ENCODE measurements at regions not wholly inside any gene's neighbourhood (a gene's known extent, or its start where the extent isn't known, plus 50 kb on each side); places are given as distances from the start of the nearest gene placed in this dataset.

GRCh38 chr9:73689051-73689870 is 537.6 kb downstream of the ANXA1 start:
- H3K27ac ChIP-seq (ENCODE audit: low read length): no peak overlapping the region
- H3K4me3 ChIP-seq (ENCODE audit: control insufficient read depth in 1 of 2, extremely low read depth in 1 of 2, low read length in 1 of 2): no peak overlapping the region
- no peaks in the 10 kb centered on the region for H3K36me3 ChIP-seq (ENCODE audit: control insufficient read depth in 2 of 2, extremely low read depth in 1 of 2, insufficient read depth in 1 of 2, low read length in 1 of 2)
- no peaks in the 10 kb centered on the region for H3K4me1 Mint-ChIP-seq
- H3K4me1 ChIP-seq (ENCODE audit: control insufficient read depth in 1 of 2, extremely low read depth in 1 of 2, insufficient read depth in 2 of 2, low read length in 2 of 2): no peaks in the 10 kb centered on the region
- WGBS (ENCODE audit: insufficient coverage): 78% methylated on average over 1 of the region's 5 CpGs
- no peaks in the 10 kb centered on the region for H3K36me3 Mint-ChIP-seq
- no peaks in the 10 kb centered on the region for H3K9me3 ChIP-seq
- H3K27ac Mint-ChIP-seq: no peak overlapping the region
- H3K27me3 ChIP-seq (replicated peaks in 1 of 2; ENCODE audit: control insufficient read depth in 2 of 2, extremely low read depth in 1 of 2, insufficient read depth in 2 of 2, low read length in 1 of 2): no peaks in the 10 kb centered on the region
- no peak overlapping the region for H3K4me3 Mint-ChIP-seq
- CTCF ChIA-PET: no interaction called here
- POLR2A ChIA-PET: no interaction called here
- peaks cover 0 to 5% (median 4%) of the 10 kb centered on the region in 3 donors for H3K9me3 Mint-ChIP-seq
- no peak for ATAC-seq (replicated peaks in 1 of 4)
- no peaks in the 10 kb centered on the region for H3K27me3 Mint-ChIP-seq
- DNase-seq: no peak

GRCh38 chr9:73701415-73702057 is 549.9 kb downstream of the ANXA1 start:
- POLR2A ChIA-PET: no interaction called here
- Histone ChIP-seq H3K4me1 (ENCODE audit: control insufficient read depth in 1 of 2, extremely low read depth in 1 of 2, insufficient read depth in 2 of 2, low read length in 2 of 2) (no peaks in the 10 kb centered on the region), H3K27ac (ENCODE audit: low read length) (no peak overlapping the region), H3K27me3 (replicated peaks in 1 of 2; ENCODE audit: control insufficient read depth in 2 of 2, extremely low read depth in 1 of 2, insufficient read depth in 2 of 2, low read length in 1 of 2) (no peaks in the 10 kb centered on the region), H3K36me3 (ENCODE audit: control insufficient read depth in 2 of 2, extremely low read depth in 1 of 2, insufficient read depth in 1 of 2, low read length in 1 of 2) (no peaks in the 10 kb centered on the region), H3K4me3 (ENCODE audit: control insufficient read depth in 1 of 2, extremely low read depth in 1 of 2, low read length in 1 of 2) (no peak overlapping the region), H3K9me3 (no peaks in the 10 kb centered on the region)
- CTCF ChIA-PET: interaction anchor here in 1 of 2 donors (0.6 kb wide), 2 partner anchors 41 to 401 kb away, joined by 3 read pairs; no protein-coding TSS in a partner anchor
- Mint-ChIP-seq H3K4me1 (no peaks in the 10 kb centered on the region), H3K4me3 (no peak overlapping the region), H3K27me3 (no peaks in the 10 kb centered on the region), H3K9me3 (peaks cover 0 to 11% (median 6%) of the 10 kb centered on the region in 3 donors), H3K36me3 (no peaks in the 10 kb centered on the region), H3K27ac (no peak overlapping the region)
- DNase-seq: no peak
- no CpG with 5 or more reads among the region's 1 CpG for WGBS (ENCODE audit: insufficient coverage)
- ATAC-seq (replicated peaks in 1 of 4): no peak

DNA sequence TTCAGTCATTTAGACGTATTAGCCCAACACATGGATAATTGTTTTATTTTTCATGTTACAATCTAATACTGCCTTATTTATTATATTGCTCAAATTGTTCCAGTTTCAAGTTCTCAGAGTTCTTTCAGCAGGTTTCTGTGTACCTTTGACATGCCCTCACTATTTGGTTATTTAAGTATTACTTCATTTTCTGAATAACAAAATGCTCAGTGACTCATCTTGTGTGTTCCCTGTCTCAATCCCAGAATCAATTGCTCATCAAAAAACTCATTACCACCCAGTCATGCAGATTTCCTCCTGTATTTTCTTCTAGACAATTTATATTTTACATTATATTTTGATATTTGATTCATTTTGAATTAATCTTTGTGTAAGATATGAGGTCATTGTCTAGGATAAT is 562.6 kb downstream of the ANXA1 start:
- H3K4me1 Mint-ChIP-seq: no peaks in the 10 kb centered on the region
- no peaks in the 10 kb centered on the region for H3K36me3 Mint-ChIP-seq
- no peak overlapping the region for H3K27ac ChIP-seq (ENCODE audit: low read length)
- WGBS (ENCODE audit: insufficient coverage): no CpG with 5 or more reads among the region's 1 CpG
- ChIA-PET POLR2A (no interaction called here), CTCF (no interaction called here)
- no peaks in the 10 kb centered on the region for H3K27me3 ChIP-seq (replicated peaks in 1 of 2; ENCODE audit: control insufficient read depth in 2 of 2, extremely low read depth in 1 of 2, insufficient read depth in 2 of 2, low read length in 1 of 2)
- H3K36me3 ChIP-seq (ENCODE audit: control insufficient read depth in 2 of 2, extremely low read depth in 1 of 2, insufficient read depth in 1 of 2, low read length in 1 of 2): no peaks in the 10 kb centered on the region
- ATAC-seq (replicated peaks in 1 of 4) (no peak), DNase-seq (no peak)
- no peaks in the 10 kb centered on the region for H3K9me3 ChIP-seq
- peaks cover 0 to 19% (median 8%) of the 10 kb centered on the region in 3 donors for H3K9me3 Mint-ChIP-seq
- no peak overlapping the region for H3K4me3 ChIP-seq (ENCODE audit: control insufficient read depth in 1 of 2, extremely low read depth in 1 of 2, low read length in 1 of 2)
- no peak overlapping the region for H3K4me3 Mint-ChIP-seq
- H3K4me1 ChIP-seq (ENCODE audit: control insufficient read depth in 1 of 2, extremely low read depth in 1 of 2, insufficient read depth in 2 of 2, low read length in 2 of 2): no peaks in the 10 kb centered on the region
- H3K27me3 Mint-ChIP-seq: no peaks in the 10 kb centered on the region
- H3K27ac Mint-ChIP-seq: no peak overlapping the region

- ChIA-PET POLR2A (no interaction called here), CTCF (no interaction called here)
- H3K4me3 Mint-ChIP-seq: no peak overlapping the region
- ATAC-seq (replicated peaks in 1 of 4) (no peak), DNase-seq (no peak)
- peaks cover 0 to 19% (median 8%) of the 10 kb centered on the region in 3 donors for H3K9me3 Mint-ChIP-seq
- H3K4me3 ChIP-seq (ENCODE audit: control insufficient read depth in 1 of 2, extremely low read depth in 1 of 2, low read length in 1 of 2): no peak overlapping the region
- H3K4me1 Mint-ChIP-seq: no peaks in the 10 kb centered on the region
- WGBS (ENCODE audit: insufficient coverage): no CpG with 5 or more reads among the region's 3 CpGs
- H3K4me1 ChIP-seq (ENCODE audit: control insufficient read depth in 1 of 2, extremely low read depth in 1 of 2, insufficient read depth in 2 of 2, low read length in 2 of 2): no peaks in the 10 kb centered on the region
- no peaks in the 10 kb centered on the region for H3K36me3 ChIP-seq (ENCODE audit: control insufficient read depth in 2 of 2, extremely low read depth in 1 of 2, insufficient read depth in 1 of 2, low read length in 1 of 2)
- H3K36me3 Mint-ChIP-seq: no peaks in the 10 kb centered on the region
- H3K9me3 ChIP-seq: no peaks in the 10 kb centered on the region
- H3K27ac Mint-ChIP-seq: no peak overlapping the region
- no peaks in the 10 kb centered on the region for H3K27me3 ChIP-seq (replicated peaks in 1 of 2; ENCODE audit: control insufficient read depth in 2 of 2, extremely low read depth in 1 of 2, insufficient read depth in 2 of 2, low read length in 1 of 2)
- no peak overlapping the region for H3K27ac ChIP-seq (ENCODE audit: low read length)
- H3K27me3 Mint-ChIP-seq: no peaks in the 10 kb centered on the region
These were observed 563.9 kb downstream of the ANXA1 start for GRCh38 chr9:73715591-73715990.

- peaks cover 0 to 9% (median 3%) of the 10 kb centered on the region in 3 donors for H3K9me3 Mint-ChIP-seq
- CTCF ChIA-PET: no interaction called here
- Histone ChIP-seq H3K9me3 (no peaks in the 10 kb centered on the region), H3K4me3 (ENCODE audit: control insufficient read depth in 1 of 2, extremely low read depth in 1 of 2, low read length in 1 of 2) (no peak overlapping the region), H3K4me1 (ENCODE audit: control insufficient read depth in 1 of 2, extremely low read depth in 1 of 2, insufficient read depth in 2 of 2, low read length in 2 of 2) (no peaks in the 10 kb centered on the region), H3K27ac (ENCODE audit: low read length) (no peak overlapping the region), H3K27me3 (replicated peaks in 1 of 2; ENCODE audit: control insufficient read depth in 2 of 2, extremely low read depth in 1 of 2, insufficient read depth in 2 of 2, low read length in 1 of 2) (no peaks in the 10 kb centered on the region), H3K36me3 (ENCODE audit: control insufficient read depth in 2 of 2, extremely low read depth in 1 of 2, insufficient read depth in 1 of 2, low read length in 1 of 2) (no peaks in the 10 kb centered on the region)
- WGBS (ENCODE audit: insufficient coverage): no CpG with 5 or more reads among the region's 1 CpG
- no peak for DNase-seq
- H3K27me3 Mint-ChIP-seq: no peaks in the 10 kb centered on the region
- H3K36me3 Mint-ChIP-seq: no peaks in the 10 kb centered on the region
- H3K27ac Mint-ChIP-seq: no peak overlapping the region
- no peak overlapping the region for H3K4me3 Mint-ChIP-seq
- no peaks in the 10 kb centered on the region for H3K4me1 Mint-ChIP-seq
- POLR2A ChIA-PET: no interaction called here
- no peak for ATAC-seq (replicated peaks in 1 of 4)
These were observed 568.0 kb downstream of the ANXA1 start for GRCh38 chr9:73719660-73720059.

DNA sequence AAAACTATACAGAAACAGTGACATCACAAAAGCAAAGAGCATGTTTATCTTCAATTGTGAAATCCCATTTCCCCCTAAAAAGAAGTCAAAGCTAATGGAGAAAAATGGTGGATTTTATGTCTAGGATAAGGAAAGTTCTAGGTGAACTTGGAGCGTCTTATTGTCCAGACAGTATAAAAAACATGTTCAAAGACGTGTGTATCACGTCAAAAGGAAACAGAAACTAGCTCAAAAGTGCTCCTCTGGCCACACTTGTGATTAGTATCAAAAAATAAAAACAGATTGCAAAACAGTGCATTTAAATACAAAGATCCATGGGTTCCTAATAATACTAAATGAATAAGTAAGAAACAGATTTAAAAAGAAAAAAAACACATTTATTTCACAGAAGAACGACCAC is 568.9 kb downstream of the ANXA1 start:
- Histone ChIP-seq H3K4me3 (ENCODE audit: control insufficient read depth in 1 of 2, extremely low read depth in 1 of 2, low read length in 1 of 2) (no peak overlapping the region), H3K4me1 (ENCODE audit: control insufficient read depth in 1 of 2, extremely low read depth in 1 of 2, insufficient read depth in 2 of 2, low read length in 2 of 2) (no peaks in the 10 kb centered on the region), H3K27ac (ENCODE audit: low read length) (no peak overlapping the region), H3K27me3 (replicated peaks in 1 of 2; ENCODE audit: control insufficient read depth in 2 of 2, extremely low read depth in 1 of 2, insufficient read depth in 2 of 2, low read length in 1 of 2) (no peaks in the 10 kb centered on the region), H3K36me3 (ENCODE audit: control insufficient read depth in 2 of 2, extremely low read depth in 1 of 2, insufficient read depth in 1 of 2, low read length in 1 of 2) (no peaks in the 10 kb centered on the region), H3K9me3 (no peaks in the 10 kb centered on the region)
- no peaks in the 10 kb centered on the region for H3K4me1 Mint-ChIP-seq
- no peak for ATAC-seq (replicated peaks in 1 of 4)
- peaks cover 0 to 9% (median 3%) of the 10 kb centered on the region in 3 donors for H3K9me3 Mint-ChIP-seq
- H3K36me3 Mint-ChIP-seq: no peaks in the 10 kb centered on the region
- DNase-seq: no peak
- WGBS (ENCODE audit: insufficient coverage): no CpG with 5 or more reads among the region's 4 CpGs
- ChIA-PET POLR2A (no interaction called here), CTCF (no interaction called here)
- H3K27ac Mint-ChIP-seq: no peak overlapping the region
- H3K27me3 Mint-ChIP-seq: no peaks in the 10 kb centered on the region
- no peak overlapping the region for H3K4me3 Mint-ChIP-seq

All from T-cell (primary cell).